IMR-90 (cell line): ENCODE measurements at regions not wholly inside any gene's neighbourhood (a gene's known extent, or its start where the extent isn't known, plus 50 kb on each side); places are given as distances from the start of the nearest gene placed in this dataset.

Experiments
- ATAC-seq: fragments of 200-7000 bp; cut with Tn5 transposase; 2 replicates; pipeline ENCODE4 v1.9.1; 2020; ENCODE audit warnings: low read depth, mild to moderate bottlenecking, moderate library complexity
- BruUV-seq: library from RNA; stranded (reverse); fragments of 400-500 nt; replicated peaks from 2 replicates; lab custom pipeline; 2021; lab: Mats Ljungman, UMichigan
- CTCF ChIA-PET: fragments of 300-600 bp; formaldehyde crosslinking; extraction: SDS; loops from one replicate; lab custom pipeline; 2021; ENCODE audit warnings: antibody characterized with exemption; lab: Yijun Ruan, JAX
- POLR2A ChIA-PET: fragments of 300-600 bp; sonication (Branson Sonifier 250); formaldehyde crosslinking; loops from one replicate; lab custom pipeline; 2022; ENCODE audit warnings: antibody characterized with exemption; ENCODE audit not compliant: unreplicated experiment; lab: Charles Lee
- DNase-seq: peaks from one replicate; pipeline ENCODE4 v3.0.0; 2013
- H2AFZ ChIP-seq: replicated peaks from 2 replicates; pipeline ENCODE3; 2013; ENCODE audit warnings: low read length, mild to moderate bottlenecking; ENCODE audit not compliant: poor library complexity
- H2AK5ac ChIP-seq: 2 replicates; pipeline ENCODE4 v1.6.1; 2013; ENCODE audit warnings: low read depth, low read length, inconsistent platforms
- H2AK9ac ChIP-seq: replicated peaks from 2 replicates; pipeline ENCODE3; 2013; ENCODE audit warnings: mild to moderate bottlenecking, low read depth, low read length, moderate library complexity; ENCODE audit not compliant: poor library complexity
- H2BK120ac ChIP-seq: 2 replicates; pipeline ENCODE4 v1.6.1; 2013; ENCODE audit warnings: low read depth, low read length, inconsistent platforms
- H2BK15ac ChIP-seq: 3 replicates; pipeline ENCODE4 v1.6.1; 2013; ENCODE audit warnings: low read depth, low read length, inconsistent platforms
- H2BK20ac ChIP-seq: 2 replicates; pipeline ENCODE4 v1.6.1; 2013; ENCODE audit warnings: low read depth, mild to moderate bottlenecking, inconsistent platforms, low read length, moderate library complexity
- H2BK5ac ChIP-seq: 2 replicates; pipeline ENCODE4 v1.6.1; 2013; ENCODE audit warnings: mild to moderate bottlenecking, low read depth, low read length, inconsistent platforms; ENCODE audit not compliant: poor library complexity, severe bottlenecking
- H3K14ac ChIP-seq: replicated peaks from 2 replicates; pipeline ENCODE4 v1.6.1; 2013; ENCODE audit warnings: low read depth, low read length, inconsistent platforms
- H3K18ac ChIP-seq: 2 replicates; pipeline ENCODE4 v1.6.1; 2013; ENCODE audit warnings: low read depth, low read length, control low read depth
- H3K23ac ChIP-seq: 2 replicates; pipeline ENCODE4 v1.6.1; 2013; ENCODE audit warnings: low read depth, low read length, inconsistent platforms
- H3K27ac ChIP-seq: 2 replicates; pipeline ENCODE4 v1.5.1; 2013; ENCODE audit warnings: mild to moderate bottlenecking, control low read depth, low read length; ENCODE audit not compliant: insufficient read depth
- H3K27me3 ChIP-seq: 2 replicates; pipeline ENCODE4 v1.6.1; 2013; ENCODE audit warnings: low read length; ENCODE audit not compliant: control insufficient read depth, insufficient read depth
- H3K36me3 ChIP-seq: 2 replicates; pipeline ENCODE4 v1.6.1; 2013; ENCODE audit warnings: low read length, mixed read lengths; ENCODE audit not compliant: control insufficient read depth, insufficient read depth
- H3K4ac ChIP-seq: 2 replicates; pipeline ENCODE4 v1.6.1; 2013; ENCODE audit warnings: low read depth, low read length, inconsistent platforms
- H3K4me1 ChIP-seq: 2 replicates; pipeline ENCODE4 v1.6.1; 2013; ENCODE audit warnings: low read length, mixed read lengths; ENCODE audit not compliant: control insufficient read depth, insufficient read depth
- H3K4me2 ChIP-seq: 2 replicates; pipeline ENCODE4 v1.6.1; 2013; ENCODE audit warnings: low read depth, mild to moderate bottlenecking, control low read depth, low read length, moderate library complexity
- H3K4me3 ChIP-seq: 2 replicates; pipeline ENCODE4 v1.5.1; 2013; ENCODE audit warnings: low read depth, mild to moderate bottlenecking, control low read depth, low read length, moderate library complexity; ENCODE audit not compliant: insufficient read depth
- H3K56ac ChIP-seq: 2 replicates; pipeline ENCODE4 v1.6.1; 2013; ENCODE audit warnings: low read length, inconsistent platforms; ENCODE audit not compliant: insufficient read depth; ENCODE audit errors: extremely low read depth
- H3K79me1 ChIP-seq, 2 experiments: 2 replicates each; pipeline ENCODE4 v1.6.1; 2013; ENCODE audit warnings: low read length in 2 of 2, inconsistent platforms in 1 of 2, low read depth in 1 of 2
- H3K9ac ChIP-seq: 2 replicates; pipeline ENCODE4 v1.6.1; 2013; ENCODE audit warnings: low read depth, low read length, control low read depth
- H3K9me1 ChIP-seq: 2 replicates; pipeline ENCODE4 v1.6.1; 2013; ENCODE audit warnings: low read length, inconsistent platforms; ENCODE audit not compliant: insufficient read depth
- H3K9me3 ChIP-seq: 2 replicates; pipeline ENCODE4 v1.6.1; 2013; ENCODE audit warnings: low read length; ENCODE audit not compliant: control insufficient read depth, insufficient read depth
- H4K20me1 ChIP-seq: 2 replicates; pipeline ENCODE4 v1.6.1; 2013; ENCODE audit warnings: low read length, inconsistent platforms; ENCODE audit not compliant: insufficient read depth
- H4K5ac ChIP-seq: 2 replicates; pipeline ENCODE4 v1.6.1; 2013; ENCODE audit warnings: mild to moderate bottlenecking, low read depth, low read length, control low read depth
- H4K8ac ChIP-seq, 2 experiments: 2 replicates each; pipeline ENCODE4 v1.6.1; 2013; ENCODE audit warnings: low read depth in 2 of 2, low read length in 2 of 2, control low read depth in 1 of 2, inconsistent platforms in 1 of 2
- H4K91ac ChIP-seq: 2 replicates; pipeline ENCODE4 v1.6.1; 2013; ENCODE audit warnings: low read depth, low read length, inconsistent platforms; ENCODE audit not compliant: insufficient read depth
- BHLHE40 ChIP-seq: fragments of 150-350 bp; IDR thresholded peaks from 2 replicates; pipeline ENCODE4 v1.6.1; 2016; ENCODE audit warnings: mild to moderate bottlenecking, low read depth, low read length
- CEBPB ChIP-seq: IDR thresholded peaks from 2 replicates; pipeline ENCODE4 v1.6.1; 2012; ENCODE audit warnings: low read depth, low read length, improper control_type of control experiment
- CHD1 ChIP-seq: IDR thresholded peaks from 2 replicates; pipeline ENCODE4 v1.6.1; 2012; ENCODE audit warnings: low read depth, low read length, improper control_type of control experiment
- FOS ChIP-seq: fragments of 150-350 bp; IDR thresholded peaks from 2 replicates; pipeline ENCODE4 v1.6.1; 2016; ENCODE audit warnings: low read depth, low read length
- MAFK ChIP-seq: IDR thresholded peaks from 2 replicates; pipeline ENCODE4 v1.6.1; 2012; ENCODE audit warnings: low read depth, low read length, improper control_type of control experiment
- MAZ ChIP-seq: IDR thresholded peaks from 2 replicates; pipeline ENCODE4 v1.6.1; 2012; ENCODE audit warnings: low read depth, mild to moderate bottlenecking, low read length, improper control_type of control experiment, moderate library complexity, borderline replicate concordance
- MXI1 ChIP-seq: IDR thresholded peaks from 2 replicates; pipeline ENCODE4 v1.6.1; 2012; ENCODE audit warnings: low read depth, mild to moderate bottlenecking, low read length, moderate library complexity, borderline replicate concordance
- NFE2L2 ChIP-seq: fragments of 150-350 bp; IDR thresholded peaks from 2 replicates; pipeline ENCODE4 v1.6.1; 2016; ENCODE audit warnings: low read depth, mild to moderate bottlenecking, low read length
- POLR2A ChIP-seq: IDR thresholded peaks from 2 replicates; pipeline ENCODE4 v1.6.1; 2012; ENCODE audit warnings: mild to moderate bottlenecking, low read depth, low read length
- RAD21 ChIP-seq: IDR thresholded peaks from 2 replicates; pipeline ENCODE4 v1.6.1; 2012; ENCODE audit warnings: low read length, improper control_type of control experiment
- RCOR1 ChIP-seq: IDR thresholded peaks from 2 replicates; pipeline ENCODE4 v1.6.1; 2012; ENCODE audit warnings: mild to moderate bottlenecking, low read length, improper control_type of control experiment; ENCODE audit not compliant: insufficient replicate concordance
- RFX5 ChIP-seq: IDR thresholded peaks from 2 replicates; pipeline ENCODE4 v1.8.0; 2012; ENCODE audit warnings: low read depth, mild to moderate bottlenecking, low read length, moderate library complexity
- SMC3 ChIP-seq: fragments of 150-350 bp; IDR thresholded peaks from 2 replicates; pipeline ENCODE4 v1.6.1; 2016; ENCODE audit warnings: low read depth, mild to moderate bottlenecking, antibody characterized with exemption, low read length, moderate library complexity
- USF2 ChIP-seq: fragments of 150-350 bp; IDR thresholded peaks from 2 replicates; pipeline ENCODE4 v1.6.1; 2017; ENCODE audit warnings: mild to moderate bottlenecking, antibody characterized with exemption, low read length, low read depth
- WGBS, 2 experiments: methylation state at CpG; one replicate each; pipeline versions ENCODE4 v1.1.5 to v1.1.7; 2013; ENCODE audit warnings: missing lambda C conversion rate in 2 of 2; ENCODE audit not compliant: insufficient read length in 1 of 2; ENCODE audit errors: extremely low coverage in 2 of 2; 5-methylcytosine and 5-hydroxymethylcytosine counted together
- dilution Hi-C: fragments of 300-500 bp; cut with HindIII; formaldehyde crosslinking; loops from one replicate; pipeline ENCODE4 v1.14.3; 2018; ENCODE audit warnings: low sequenced_read_pairs; ENCODE audit not compliant: unreplicated experiment
- in situ Hi-C: fragments of 300-500 bp; cut with MboI; formaldehyde crosslinking; loops from 3 replicates; pipeline ENCODE4 v1.14.3; 2019; ENCODE audit warnings: low sequenced_read_pairs, inconsistent platforms, mixed read lengths
- intact Hi-C: fragments of 100-400 bp; cut with micrococcal nuclease; formaldehyde crosslinking; loops from 2 replicates; pipeline ENCODE4 v1.10.0; 2022
- TF ChIP-seq, protein P1 (sequence below): conservative IDR thresholded peaks from 2 replicates; pipeline ENCODE4 v1.5.1; 2012; ENCODE audit warnings: mild to moderate bottlenecking, low read depth, low read length, improper control_type of control experiment
- TF ChIP-seq, protein P2 (sequence below): fragments of 150-350 bp; IDR thresholded peaks from 2 replicates; pipeline ENCODE4 v1.6.1; 2016; ENCODE audit warnings: low read depth, mild to moderate bottlenecking, low read length, moderate library complexity, borderline replicate concordance

GRCh38 chr2:12493031-12493513 is 223.7 kb upstream of the TRIB2 start:
- Histone ChIP-seq H4K5ac (peak overlapping the region; percentile 3; the same call in 1 of the 2 replicates), H3K4ac (peak overlapping the region; percentile 17; the same call in 1 of the 2 replicates), H2BK20ac (peak overlapping the region; percentile 54; the same call in 1 of the 2 replicates), H3K4me2 (no peak overlapping the region; the same call in 1 of the 2 replicates), H4K20me1 (no peaks in the 10 kb centered on the region), H3K27ac (peak overlapping the region; percentile 14), H3K18ac (peak overlapping the region; percentile 14; the same call in 1 of the 2 replicates), H3K4me3 (no peak overlapping the region), H3K9me1 (peaks cover 3% of the 10 kb centered on the region; the same call in 1 of the 2 replicates), H4K8ac (peak overlapping the region in 1 of 2 experiments; percentile 48; a peak in 1 of 4 replicates), H3K56ac (no peak overlapping the region), H4K91ac (no peak overlapping the region), H3K23ac (no peak overlapping the region), H3K9ac (no peak overlapping the region), H2BK120ac (peak overlapping the region; percentile 53), H3K79me1 (no peaks in the 10 kb centered on the region), H2BK5ac (peak overlapping the region; percentile 53), H2AK5ac (peak overlapping the region; percentile 11; the same call in 1 of the 2 replicates), H2AFZ (peak overlapping the region; percentile 86), H2BK15ac (peak overlapping the region; percentile 5; the same call in 1 of the 3 replicates), H3K9me3 (no peaks in the 10 kb centered on the region), H2AK9ac (peak overlapping the region; percentile 6), H3K14ac (peak overlapping the region; percentile 47), H3K4me1 (no peaks in the 10 kb centered on the region), H3K27me3 (no peaks in the 10 kb centered on the region), H3K36me3 (no peaks in the 10 kb centered on the region)
- TF ChIP-seq USF2 (no peak), MAZ (no peak; the same call in 1 of the 2 replicates), RAD21 (no peak), RCOR1 (no peak), RFX5 (no peak), SMC3 (peak; percentile 13; the same call in 1 of the 2 replicates), FOS (0 out of 2 replicates have a peak, but pooled peaks have one; percentile 4), NFE2L2 (no peak), MAFK (no peak), MXI1 (no peak), POLR2A (no peak), CHD1 (no peak), CEBPB (peak; percentile 74), BHLHE40 (no peak)
- TF ChIP-seq, protein P1, sequence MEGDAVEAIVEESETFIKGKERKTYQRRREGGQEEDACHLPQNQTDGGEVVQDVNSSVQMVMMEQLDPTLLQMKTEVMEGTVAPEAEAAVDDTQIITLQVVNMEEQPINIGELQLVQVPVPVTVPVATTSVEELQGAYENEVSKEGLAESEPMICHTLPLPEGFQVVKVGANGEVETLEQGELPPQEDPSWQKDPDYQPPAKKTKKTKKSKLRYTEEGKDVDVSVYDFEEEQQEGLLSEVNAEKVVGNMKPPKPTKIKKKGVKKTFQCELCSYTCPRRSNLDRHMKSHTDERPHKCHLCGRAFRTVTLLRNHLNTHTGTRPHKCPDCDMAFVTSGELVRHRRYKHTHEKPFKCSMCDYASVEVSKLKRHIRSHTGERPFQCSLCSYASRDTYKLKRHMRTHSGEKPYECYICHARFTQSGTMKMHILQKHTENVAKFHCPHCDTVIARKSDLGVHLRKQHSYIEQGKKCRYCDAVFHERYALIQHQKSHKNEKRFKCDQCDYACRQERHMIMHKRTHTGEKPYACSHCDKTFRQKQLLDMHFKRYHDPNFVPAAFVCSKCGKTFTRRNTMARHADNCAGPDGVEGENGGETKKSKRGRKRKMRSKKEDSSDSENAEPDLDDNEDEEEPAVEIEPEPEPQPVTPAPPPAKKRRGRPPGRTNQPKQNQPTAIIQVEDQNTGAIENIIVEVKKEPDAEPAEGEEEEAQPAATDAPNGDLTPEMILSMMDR, result no peak
- TF ChIP-seq, protein P2, sequence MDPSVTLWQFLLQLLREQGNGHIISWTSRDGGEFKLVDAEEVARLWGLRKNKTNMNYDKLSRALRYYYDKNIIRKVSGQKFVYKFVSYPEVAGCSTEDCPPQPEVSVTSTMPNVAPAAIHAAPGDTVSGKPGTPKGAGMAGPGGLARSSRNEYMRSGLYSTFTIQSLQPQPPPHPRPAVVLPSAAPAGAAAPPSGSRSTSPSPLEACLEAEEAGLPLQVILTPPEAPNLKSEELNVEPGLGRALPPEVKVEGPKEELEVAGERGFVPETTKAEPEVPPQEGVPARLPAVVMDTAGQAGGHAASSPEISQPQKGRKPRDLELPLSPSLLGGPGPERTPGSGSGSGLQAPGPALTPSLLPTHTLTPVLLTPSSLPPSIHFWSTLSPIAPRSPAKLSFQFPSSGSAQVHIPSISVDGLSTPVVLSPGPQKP, result no peak
- DNase-seq, result peak; percentile 93
- peak; percentile 95 for ATAC-seq
- ChIA-PET CTCF (no interaction called here), POLR2A (no interaction called here)
- in situ Hi-C loops, result no loop called here
- BruUV-seq, result no TSS peak
- intact Hi-C loops, result no loop called here
- dilution Hi-C loops, result no loop called here
- WGBS, 2 experiments, result no CpG with 5 or more reads among the region's 9 CpGs
